ENCODE measurements at regions not wholly inside any gene's neighbourhood (a gene's known extent, or its start where the extent isn't known, plus 50 kb on each side); places are given as distances from the start of the nearest gene placed in this dataset.

GRCh38 chr3:187823746-187824145, 78.5 kb upstream of the BCL6 start:
- Histone ChIP-seq H3K27ac (ENCODE audit: low read depth, low read length) (no peak overlapping the region), H3K4me1 (ENCODE audit: control insufficient read depth, insufficient read depth, low read length, unreplicated experiment) (no peaks in the 10 kb centered on the region), H2AFZ (ENCODE audit: low read length, unreplicated experiment) (no peak overlapping the region), H3K27me3 (ENCODE audit: insufficient read depth, low read length) (peaks cover 11% of the 10 kb centered on the region; the same call in 1 of the 2 replicates), H3K4me3 (ENCODE audit: low read depth, low read length) (no peak overlapping the region), H3K79me2 (ENCODE audit: control insufficient read depth, insufficient read depth, low read length, unreplicated experiment) (no peaks in the 10 kb centered on the region), H3K36me3 (ENCODE audit: insufficient read depth, low read length) (no peaks in the 10 kb centered on the region)

DNA sequence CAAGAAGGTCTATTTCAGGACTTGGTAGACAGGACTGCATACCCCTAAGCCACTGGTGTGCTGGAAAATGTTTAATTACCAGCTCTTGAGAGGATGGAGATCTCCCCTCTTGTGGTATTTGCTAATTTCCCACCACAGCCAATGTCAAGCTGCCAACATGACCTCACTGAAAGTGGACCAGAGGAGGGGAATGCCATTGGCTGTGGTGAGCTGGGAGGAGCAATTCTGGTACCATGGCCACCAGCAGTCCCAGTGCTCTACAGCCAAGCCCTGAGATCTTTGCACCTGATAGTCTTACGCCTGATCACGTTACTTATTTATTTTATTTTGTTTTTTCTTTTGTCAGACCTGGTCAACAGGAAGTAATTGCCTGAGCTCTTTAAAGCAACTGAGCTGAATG, 82.5 kb upstream of the BCL6 start:
- H3K27ac ChIP-seq (ENCODE audit: low read depth, low read length): no peak overlapping the region
- H3K4me1 ChIP-seq (ENCODE audit: control insufficient read depth, insufficient read depth, low read length, unreplicated experiment): no peaks in the 10 kb centered on the region
- no peak overlapping the region for H2AFZ ChIP-seq (ENCODE audit: low read length, unreplicated experiment)
- H3K79me2 ChIP-seq (ENCODE audit: control insufficient read depth, insufficient read depth, low read length, unreplicated experiment): no peaks in the 10 kb centered on the region
- H3K27me3 ChIP-seq (ENCODE audit: insufficient read depth, low read length): no peaks in the 10 kb centered on the region
- no peaks in the 10 kb centered on the region for H3K36me3 ChIP-seq (ENCODE audit: insufficient read depth, low read length)
- H3K4me3 ChIP-seq (ENCODE audit: low read depth, low read length): no peak overlapping the region

- Histone ChIP-seq H3K4me3 (ENCODE audit: low read depth, low read length) (no peak overlapping the region), H3K27ac (ENCODE audit: low read depth, low read length) (no peak overlapping the region), H2AFZ (ENCODE audit: low read length, unreplicated experiment) (no peak overlapping the region)
Observed at GRCh38 chr3:187828579-187829452, 83.5 kb upstream of the BCL6 start.

DNA sequence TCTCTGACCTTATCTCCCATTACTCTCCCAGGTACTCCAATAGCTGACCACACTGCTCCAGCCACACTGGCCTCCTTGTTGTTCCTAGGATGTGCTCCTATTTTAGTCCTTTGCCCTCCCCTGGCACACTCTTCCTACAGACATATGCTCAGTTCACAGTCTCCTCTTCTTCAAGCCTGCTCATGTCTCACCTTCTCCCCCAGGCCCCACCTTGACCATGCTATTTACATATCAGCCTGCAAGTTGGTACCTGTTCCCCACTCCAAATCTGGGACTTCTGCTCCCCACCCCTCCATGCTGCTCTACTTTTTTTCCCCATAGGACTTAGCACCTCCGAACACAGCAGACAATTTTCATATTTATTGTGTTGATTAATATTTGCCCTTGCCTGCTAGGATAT, 84.9 kb upstream of the BCL6 start:
- Histone ChIP-seq H3K27ac (ENCODE audit: low read depth, low read length) (no peak overlapping the region), H2AFZ (ENCODE audit: low read length, unreplicated experiment) (no peak overlapping the region), H3K79me2 (ENCODE audit: control insufficient read depth, insufficient read depth, low read length, unreplicated experiment) (no peaks in the 10 kb centered on the region), H3K4me3 (ENCODE audit: low read depth, low read length) (no peak overlapping the region), H3K27me3 (ENCODE audit: insufficient read depth, low read length) (no peaks in the 10 kb centered on the region), H3K4me1 (ENCODE audit: control insufficient read depth, insufficient read depth, low read length, unreplicated experiment) (no peaks in the 10 kb centered on the region), H3K36me3 (ENCODE audit: insufficient read depth, low read length) (no peaks in the 10 kb centered on the region)

More at GRCh38 chr3:187828579-187829452, 83.5 kb upstream of the BCL6 start:
- Histone ChIP-seq H3K36me3 (ENCODE audit: insufficient read depth, low read length) (no peaks in the 10 kb centered on the region), H3K4me1 (ENCODE audit: control insufficient read depth, insufficient read depth, low read length, unreplicated experiment) (no peaks in the 10 kb centered on the region), H3K27me3 (ENCODE audit: insufficient read depth, low read length) (no peaks in the 10 kb centered on the region), H3K79me2 (ENCODE audit: control insufficient read depth, insufficient read depth, low read length, unreplicated experiment) (no peaks in the 10 kb centered on the region)

- Histone ChIP-seq H3K4me3 (ENCODE audit: low read depth, low read length) (no peak overlapping the region), H3K27ac (ENCODE audit: low read depth, low read length) (no peak overlapping the region), H3K27me3 (ENCODE audit: insufficient read depth, low read length) (peaks cover 6% of the 10 kb centered on the region; the same call in 1 of the 2 replicates), H3K36me3 (ENCODE audit: insufficient read depth, low read length) (no peaks in the 10 kb centered on the region), H3K4me1 (ENCODE audit: control insufficient read depth, insufficient read depth, low read length, unreplicated experiment) (no peaks in the 10 kb centered on the region), H3K79me2 (ENCODE audit: control insufficient read depth, insufficient read depth, low read length, unreplicated experiment) (no peaks in the 10 kb centered on the region), H2AFZ (ENCODE audit: low read length, unreplicated experiment) (no peak overlapping the region)
Observed at GRCh38 chr3:187831125-187832051, 86.1 kb upstream of the BCL6 start.

DNA sequence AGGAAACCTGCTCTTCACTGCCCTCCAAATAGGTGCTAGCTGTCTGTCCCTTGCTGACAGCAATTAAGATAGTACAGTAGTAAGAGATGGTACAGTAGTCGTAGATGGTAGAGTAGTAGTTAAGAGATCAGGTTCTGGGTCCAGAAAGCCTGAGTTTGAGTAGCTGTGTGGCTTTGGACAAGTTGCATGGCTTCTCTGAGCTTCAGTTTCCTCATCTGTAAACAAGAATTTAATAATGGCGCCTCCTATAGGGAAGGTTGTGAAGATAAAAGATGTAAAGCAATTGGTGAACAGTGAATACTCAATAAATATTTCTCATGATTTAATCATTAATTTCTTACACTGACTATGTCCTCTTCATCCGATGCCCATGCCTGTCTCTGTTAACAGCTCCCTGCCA, 86.9 kb upstream of the BCL6 start:
- no peaks in the 10 kb centered on the region for H3K79me2 ChIP-seq (ENCODE audit: control insufficient read depth, insufficient read depth, low read length, unreplicated experiment)
- H3K36me3 ChIP-seq (ENCODE audit: insufficient read depth, low read length): no peaks in the 10 kb centered on the region
- H3K27ac ChIP-seq (ENCODE audit: low read depth, low read length): no peak overlapping the region
- H3K27me3 ChIP-seq (ENCODE audit: insufficient read depth, low read length): peaks cover 6% of the 10 kb centered on the region; the same call in 1 of the 2 replicates
- no peak overlapping the region for H2AFZ ChIP-seq (ENCODE audit: low read length, unreplicated experiment)
- no peak overlapping the region for H3K4me3 ChIP-seq (ENCODE audit: low read depth, low read length)
- H3K4me1 ChIP-seq (ENCODE audit: control insufficient read depth, insufficient read depth, low read length, unreplicated experiment): no peaks in the 10 kb centered on the region

GRCh38 chr3:187833375-187833774, 88.1 kb upstream of the BCL6 start:
- H2AFZ ChIP-seq (ENCODE audit: low read length, unreplicated experiment): no peak overlapping the region
- peaks cover 18% of the 10 kb centered on the region; the same call in 1 of the 2 replicates for H3K27me3 ChIP-seq (ENCODE audit: insufficient read depth, low read length)
- no peak overlapping the region for H3K4me3 ChIP-seq (ENCODE audit: low read depth, low read length)
- H3K79me2 ChIP-seq (ENCODE audit: control insufficient read depth, insufficient read depth, low read length, unreplicated experiment): no peaks in the 10 kb centered on the region
- H3K27ac ChIP-seq (ENCODE audit: low read depth, low read length): no peak overlapping the region
- no peaks in the 10 kb centered on the region for H3K36me3 ChIP-seq (ENCODE audit: insufficient read depth, low read length)
- no peaks in the 10 kb centered on the region for H3K4me1 ChIP-seq (ENCODE audit: control insufficient read depth, insufficient read depth, low read length, unreplicated experiment)

GRCh38 chr3:187833799-187834578, 88.7 kb upstream of the BCL6 start:
- H3K4me3 ChIP-seq (ENCODE audit: low read depth, low read length): no peak overlapping the region
- no peaks in the 10 kb centered on the region for H3K79me2 ChIP-seq (ENCODE audit: control insufficient read depth, insufficient read depth, low read length, unreplicated experiment)
- H3K36me3 ChIP-seq (ENCODE audit: insufficient read depth, low read length): no peaks in the 10 kb centered on the region
- H2AFZ ChIP-seq (ENCODE audit: low read length, unreplicated experiment): no peak overlapping the region
- no peak overlapping the region for H3K27ac ChIP-seq (ENCODE audit: low read depth, low read length)
- no peaks in the 10 kb centered on the region for H3K4me1 ChIP-seq (ENCODE audit: control insufficient read depth, insufficient read depth, low read length, unreplicated experiment)
- H3K27me3 ChIP-seq (ENCODE audit: insufficient read depth, low read length): peaks cover 21% of the 10 kb centered on the region; the same call in 1 of the 2 replicates

- Histone ChIP-seq H3K4me1 (ENCODE audit: control insufficient read depth, insufficient read depth, low read length, unreplicated experiment) (peaks cover 7% of the 10 kb centered on the region), H2AFZ (ENCODE audit: low read length, unreplicated experiment) (no peak overlapping the region), H3K36me3 (ENCODE audit: insufficient read depth, low read length) (no peaks in the 10 kb centered on the region), H3K27me3 (ENCODE audit: insufficient read depth, low read length) (peaks cover 21% of the 10 kb centered on the region; the same call in 1 of the 2 replicates), H3K79me2 (ENCODE audit: control insufficient read depth, insufficient read depth, low read length, unreplicated experiment) (no peaks in the 10 kb centered on the region), H3K27ac (ENCODE audit: low read depth, low read length) (no peak overlapping the region), H3K4me3 (ENCODE audit: low read depth, low read length) (no peak overlapping the region)
Observed at GRCh38 chr3:187836823-187837770, 91.8 kb upstream of the BCL6 start.
